HG03565 (cell line): ENCODE measurements at regions not wholly inside any gene's neighbourhood (a gene's known extent, or its start where the extent isn't known, plus 50 kb on each side); places are given as distances from the start of the nearest gene placed in this dataset.

Experiments
- ATAC-seq: cut with Tn5 transposase; IDR thresholded peaks from one replicate; pipeline ENCODE4 v1.9.1; 2021; ENCODE audit warnings: mild to moderate bottlenecking, moderate library complexity; ENCODE audit not compliant: unreplicated experiment

DNA sequence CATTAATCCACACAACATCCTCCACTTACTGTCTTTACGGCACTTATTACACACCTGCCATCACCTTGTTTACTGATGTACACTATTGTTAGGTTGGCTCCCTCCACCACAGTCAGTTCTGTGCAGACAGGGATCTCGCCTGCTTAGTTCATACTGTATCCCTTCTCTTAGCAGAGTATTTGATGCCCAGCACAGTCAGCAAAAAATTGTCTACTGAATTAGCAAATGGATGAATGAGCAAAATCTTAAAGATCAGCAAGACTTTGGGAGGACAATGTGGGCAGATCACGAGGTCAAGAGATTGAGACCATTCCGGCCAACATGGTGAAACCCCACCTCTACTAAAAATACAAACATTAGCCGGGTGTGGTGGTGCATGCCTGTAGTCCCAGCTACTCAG lies 109.8 kb upstream of the ATXN1 start:
- no peak for ATAC-seq

DNA sequence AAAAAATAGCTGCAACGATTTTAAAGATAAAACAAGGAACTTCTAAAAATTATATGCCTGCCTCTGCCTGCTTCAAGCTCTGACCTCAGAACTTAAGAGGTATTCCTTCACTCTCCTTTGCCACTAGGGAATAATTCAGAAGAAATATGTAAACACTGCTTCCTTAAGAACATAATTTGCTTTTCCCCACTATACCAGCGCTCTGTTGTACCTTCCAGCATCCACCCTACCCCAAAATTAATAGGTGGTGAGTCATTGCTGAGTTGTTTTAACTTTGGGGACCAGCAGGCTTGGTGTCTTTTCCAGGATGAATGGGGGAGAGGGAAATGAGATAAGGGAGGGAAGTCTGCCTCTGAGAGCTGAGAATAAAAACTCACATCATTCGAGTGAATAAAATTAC lies 107.7 kb upstream of the ATXN1 start:
- ATAC-seq = no peak

DNA sequence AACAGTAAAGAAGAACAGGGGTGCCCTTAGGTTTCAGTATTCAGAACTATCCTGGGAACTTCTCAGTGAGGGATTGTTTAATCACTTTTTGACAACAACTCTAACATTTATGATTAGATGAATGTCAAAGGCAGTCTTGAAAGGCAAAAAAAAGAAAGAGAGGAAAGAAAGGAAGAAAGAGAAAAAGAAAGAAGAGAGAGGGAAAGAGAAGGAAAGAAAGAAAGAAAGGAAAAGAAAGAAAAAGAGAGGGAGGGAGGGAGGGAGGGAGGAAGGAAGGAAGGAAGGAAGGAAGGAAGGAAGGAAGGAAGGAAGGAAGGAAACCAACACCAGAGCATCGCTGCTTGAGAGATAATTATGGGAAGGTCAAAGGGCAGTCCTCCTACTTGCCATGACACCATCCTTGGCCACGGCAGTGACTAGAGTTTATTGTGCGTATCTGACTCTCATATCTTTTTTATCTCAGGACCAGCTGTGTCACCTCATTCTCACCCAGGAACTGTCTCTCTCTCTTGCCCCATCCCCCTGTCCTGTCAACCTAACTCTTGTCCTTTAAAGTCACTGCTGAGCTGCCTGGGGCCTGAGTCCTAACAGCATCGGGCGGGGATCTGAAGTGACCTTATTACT lies 96.8 kb upstream of the ATXN1 start:
- ATAC-seq = no peak

DNA sequence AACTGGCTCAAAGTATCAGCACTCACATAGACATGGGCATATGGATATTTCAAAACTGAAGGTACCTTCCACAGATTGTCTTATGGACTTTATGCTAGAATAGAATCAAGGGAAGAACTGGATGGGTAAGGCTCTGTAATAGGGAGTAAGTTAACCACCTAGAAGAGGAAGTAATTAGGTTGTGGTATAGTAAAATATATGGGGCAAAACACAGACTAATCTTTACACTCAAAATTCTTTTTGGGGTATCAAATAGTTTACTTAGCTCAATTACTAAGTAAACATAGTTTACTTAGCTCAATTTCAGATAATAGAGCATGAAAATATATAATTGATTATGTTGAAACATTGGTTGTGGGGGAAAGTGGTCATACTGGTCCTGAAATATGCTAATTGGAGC lies 94.2 kb upstream of the ATXN1 start:
- ATAC-seq = peak; percentile 25

DNA sequence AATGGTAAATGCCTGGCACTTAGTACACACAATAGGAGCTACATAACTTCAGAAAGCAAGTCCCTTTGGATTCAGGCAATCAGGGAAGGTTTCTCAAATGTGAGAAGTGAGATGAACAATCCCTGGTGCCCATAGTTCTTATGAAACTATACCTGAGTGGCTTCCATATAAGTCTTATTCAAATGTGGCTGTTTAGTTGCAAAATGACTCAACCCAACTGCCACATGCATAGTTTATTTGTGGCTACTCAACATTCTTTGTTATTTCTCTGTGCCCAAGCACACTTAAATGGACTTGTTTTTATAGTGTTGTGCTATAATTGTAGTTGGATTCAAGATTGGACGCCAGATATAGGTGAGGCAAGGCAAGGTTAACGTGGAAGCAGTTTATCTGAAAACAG lies 93.7 kb upstream of the ATXN1 start:
- peak; percentile 82 for ATAC-seq

DNA sequence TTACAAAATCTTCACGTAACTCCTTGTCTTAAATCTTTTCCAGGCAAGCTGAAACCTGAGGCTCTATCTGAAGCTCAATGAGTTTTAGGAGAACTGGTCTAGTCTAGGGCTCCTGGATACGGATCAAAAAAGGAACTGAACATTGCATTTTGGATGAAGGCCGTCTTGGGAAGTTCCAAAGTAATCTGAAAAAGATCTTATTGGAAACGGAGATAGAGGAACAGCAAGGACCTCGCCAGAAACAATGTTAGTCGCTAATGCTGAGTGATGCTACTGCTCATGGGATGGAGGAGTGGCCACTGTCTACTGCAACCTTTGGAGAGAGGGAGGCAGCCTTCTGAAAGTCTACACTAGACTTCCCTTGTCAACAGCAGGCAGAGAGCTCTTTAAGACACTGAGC lies 91.4 kb upstream of the ATXN1 start:
- no peak for ATAC-seq

DNA sequence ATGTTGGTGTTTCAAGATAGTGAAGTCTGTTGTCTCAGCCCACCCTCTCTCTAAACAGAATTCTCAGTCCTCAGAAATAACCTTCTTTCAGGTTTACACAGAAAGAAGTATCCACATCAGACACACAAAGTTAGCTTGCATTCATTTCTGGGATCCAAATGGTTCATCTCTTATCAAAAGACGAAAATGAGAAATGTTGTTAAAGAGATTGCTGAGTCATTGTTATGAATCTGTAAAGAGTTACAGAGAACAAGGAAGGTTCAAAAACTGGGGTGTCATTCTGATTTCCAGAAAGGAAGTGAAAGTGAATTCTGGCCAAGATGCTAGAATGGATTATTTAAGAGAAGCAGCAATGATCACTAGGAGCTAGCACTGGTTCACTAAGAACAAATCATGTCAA lies 90.5 kb upstream of the ATXN1 start:
- peak; percentile 36 for ATAC-seq

DNA sequence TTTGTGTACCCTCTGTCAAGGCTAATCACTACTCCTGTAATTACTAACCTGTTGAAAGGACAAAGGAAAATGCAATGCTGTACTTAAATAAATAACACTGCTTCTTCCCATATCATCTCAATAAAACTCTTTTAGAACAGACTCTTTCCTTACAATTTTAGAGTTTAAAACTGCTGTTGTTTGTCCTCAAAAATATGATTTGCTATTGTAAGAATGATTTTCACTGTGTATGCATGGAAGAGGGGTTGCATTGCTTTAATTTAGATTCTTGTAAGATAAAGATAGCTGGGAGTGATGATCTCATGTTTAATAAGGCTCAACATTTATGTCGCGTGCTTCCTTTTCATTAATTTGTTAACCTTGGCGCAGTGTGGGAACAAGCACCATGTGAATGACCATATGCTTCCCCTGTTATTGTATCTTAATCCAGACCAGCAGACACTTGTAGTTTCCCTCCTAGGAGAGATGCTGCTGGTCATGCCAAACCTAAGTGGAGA lies 89.8 kb upstream of the ATXN1 start:
- no peak for ATAC-seq

DNA sequence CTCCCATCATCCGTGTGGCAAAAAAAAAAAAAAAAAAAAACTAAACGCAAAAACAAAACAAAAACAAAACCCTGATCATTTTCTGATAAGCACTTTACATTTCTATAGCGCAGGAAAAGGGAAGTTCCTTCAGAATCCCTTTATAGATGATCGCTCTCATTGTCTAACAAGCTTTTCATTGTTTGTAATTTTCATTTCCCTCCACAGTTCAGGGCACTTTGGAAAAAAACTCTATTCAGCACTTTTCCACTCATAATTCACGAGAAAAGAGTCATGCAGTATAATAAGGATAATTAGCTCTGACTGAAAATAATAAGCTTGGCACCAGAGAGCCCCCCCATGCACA lies 89.4 kb upstream of the ATXN1 start:
- ATAC-seq = no peak

DNA sequence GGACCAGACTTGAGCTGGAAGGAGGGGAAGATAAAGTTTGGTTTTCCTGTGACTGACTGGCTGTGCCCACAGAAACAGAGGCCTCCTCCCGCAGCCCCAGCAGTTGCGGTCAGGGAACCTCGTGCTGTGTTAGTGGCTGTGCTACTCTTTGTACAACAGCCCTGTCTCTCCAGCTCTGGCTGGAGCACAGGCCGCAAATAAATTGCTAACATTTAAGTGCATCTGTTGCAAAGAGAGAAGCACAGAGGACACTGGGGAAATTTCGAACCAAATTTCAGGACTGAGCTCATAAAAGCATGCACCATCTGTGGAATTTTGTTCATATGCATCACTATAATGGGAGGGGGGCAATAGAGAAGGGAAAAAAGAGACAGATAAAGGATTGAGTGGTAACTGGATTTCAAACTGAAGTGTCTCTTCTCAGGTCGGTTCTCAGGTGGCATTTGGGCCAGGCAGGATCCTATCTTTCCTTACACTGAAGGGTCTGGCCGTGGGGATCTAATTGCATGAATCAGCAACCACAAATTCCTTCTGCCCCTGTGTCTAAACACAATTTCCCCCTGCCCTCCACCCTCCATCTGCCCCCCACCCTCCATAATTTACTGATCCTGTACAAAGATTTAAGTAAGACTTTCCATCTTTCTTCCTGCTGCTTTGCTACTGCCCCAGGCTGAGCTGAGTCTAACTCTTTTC lies 88.9 kb upstream of the ATXN1 start:
- ATAC-seq = no peak

DNA sequence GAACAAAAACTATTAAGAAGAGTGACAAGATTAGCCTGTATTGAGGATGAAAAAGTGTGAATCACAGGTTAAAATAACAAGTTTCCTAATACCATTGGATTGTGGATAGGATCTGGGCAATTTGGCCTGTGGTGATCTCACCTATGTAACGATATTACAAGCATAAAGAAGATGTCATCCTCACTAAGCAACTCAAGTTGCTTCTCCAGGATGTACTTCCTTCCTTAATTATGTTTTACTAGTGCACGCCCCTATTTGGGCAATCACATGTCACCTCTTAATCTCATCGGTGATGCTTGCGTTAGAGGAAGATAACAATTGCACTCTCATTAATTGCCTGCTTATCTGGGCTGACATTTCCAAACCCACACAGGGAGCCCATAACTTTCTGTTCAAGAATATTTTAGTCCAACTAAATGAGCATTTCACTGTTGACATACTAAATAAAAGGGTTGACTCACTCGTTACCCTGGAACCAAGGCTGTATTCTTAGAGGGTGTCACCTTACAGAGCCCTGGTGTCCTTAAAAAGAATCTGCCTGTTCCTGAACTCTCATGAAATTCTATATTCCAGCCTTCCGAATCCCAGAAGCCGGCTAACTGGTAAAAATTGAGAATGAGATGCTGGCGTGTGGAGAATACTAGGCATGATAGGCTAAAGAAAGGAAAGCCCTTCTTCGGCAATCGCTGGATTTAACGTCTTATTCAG lies 88.2 kb upstream of the ATXN1 start:
- no peak for ATAC-seq

DNA sequence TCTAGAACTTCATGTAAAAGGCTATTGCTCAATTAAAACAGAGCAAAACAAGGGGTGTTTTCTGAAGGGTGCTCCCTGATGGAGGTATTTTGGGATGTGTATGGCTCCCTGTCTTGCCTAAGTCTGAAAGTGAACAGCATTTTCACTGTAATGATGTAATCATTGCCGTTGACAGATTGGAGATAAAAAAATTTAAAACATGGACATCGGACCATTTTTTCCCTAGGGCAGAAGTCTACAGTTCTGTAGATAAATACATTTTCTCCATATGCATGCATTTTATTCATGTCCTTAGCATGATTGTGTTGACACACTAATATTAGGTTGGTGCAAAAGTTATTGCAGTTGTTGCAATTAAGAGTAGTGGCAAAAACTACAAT lies 85.1 kb upstream of the ATXN1 start:
- no peak for ATAC-seq

DNA sequence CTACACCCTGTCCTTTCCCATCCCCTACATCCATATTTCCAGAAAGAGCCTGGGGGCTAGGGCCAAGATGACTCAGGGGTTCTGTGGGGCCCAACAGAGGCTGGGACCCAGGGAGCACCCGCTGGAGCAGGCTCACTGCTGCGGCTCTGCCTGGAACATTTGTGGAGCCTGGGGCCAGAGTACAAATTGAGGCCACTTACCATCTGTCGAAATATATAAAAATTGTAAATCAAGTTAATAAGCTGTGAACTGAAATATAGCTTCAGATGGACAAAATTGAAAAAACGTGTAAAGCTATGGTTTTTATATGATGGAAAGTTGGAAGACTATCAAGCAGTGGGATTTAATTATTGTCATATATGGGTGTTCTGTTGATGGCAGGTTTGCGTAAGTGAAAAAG lies 82.9 kb upstream of the ATXN1 start:
- no peak for ATAC-seq

DNA sequence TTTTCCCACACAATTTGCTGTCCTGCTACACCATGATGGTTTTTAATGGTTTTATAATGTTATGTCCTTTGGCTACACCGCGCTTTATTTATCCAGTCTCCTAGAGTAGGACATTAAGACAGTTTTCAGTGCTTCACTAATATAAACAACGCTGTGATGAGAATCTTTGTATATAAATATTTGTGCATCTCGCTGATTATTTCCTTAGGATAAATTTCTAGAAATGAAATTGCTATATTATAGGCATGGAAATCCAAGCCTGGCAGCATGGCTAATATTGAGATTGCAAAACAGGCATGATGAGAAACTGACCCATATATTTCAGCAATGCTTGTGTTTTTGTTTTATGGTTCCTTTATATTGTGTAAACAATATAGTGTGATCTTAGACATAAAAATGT lies 81.4 kb upstream of the ATXN1 start:
- no peak for ATAC-seq

DNA sequence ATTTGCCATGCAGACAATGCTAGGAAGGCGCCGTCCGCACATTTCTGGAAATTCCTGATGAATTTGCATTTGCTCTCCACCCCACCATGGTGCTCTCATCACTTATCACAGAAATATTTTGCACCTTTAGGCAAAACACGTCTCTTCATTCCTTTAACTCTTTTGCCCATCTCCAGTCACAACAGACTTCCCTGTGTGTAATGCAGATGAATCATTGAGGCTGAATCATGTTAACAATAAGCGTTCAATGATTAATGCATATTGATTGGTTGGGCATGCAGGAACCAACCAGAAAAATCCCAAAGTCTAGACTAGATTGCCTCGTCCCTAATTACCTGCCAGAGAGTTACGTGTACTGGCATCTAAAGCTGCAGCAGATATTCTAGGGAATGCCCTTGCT lies 80.0 kb upstream of the ATXN1 start:
- no peak for ATAC-seq

DNA sequence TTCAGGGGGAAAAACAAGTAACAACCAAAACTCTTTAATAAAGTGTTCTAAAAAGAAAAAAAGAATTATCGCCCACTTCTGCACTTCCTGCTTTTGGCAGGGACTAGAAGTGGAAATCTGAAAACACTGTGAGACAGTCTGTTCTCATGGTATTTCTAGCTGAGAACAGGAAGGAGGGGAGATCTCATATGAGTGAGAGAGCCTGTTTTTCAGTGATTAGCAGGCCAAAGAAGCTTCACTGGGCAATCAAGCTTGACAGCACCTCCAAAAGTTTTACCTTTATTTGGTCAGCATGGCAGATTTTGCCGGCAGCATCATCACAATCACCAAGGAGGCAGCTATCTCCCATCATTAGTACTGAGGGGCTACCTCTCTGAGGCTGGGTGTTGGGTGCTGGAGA lies 79.5 kb upstream of the ATXN1 start:
- ATAC-seq = no peak

DNA sequence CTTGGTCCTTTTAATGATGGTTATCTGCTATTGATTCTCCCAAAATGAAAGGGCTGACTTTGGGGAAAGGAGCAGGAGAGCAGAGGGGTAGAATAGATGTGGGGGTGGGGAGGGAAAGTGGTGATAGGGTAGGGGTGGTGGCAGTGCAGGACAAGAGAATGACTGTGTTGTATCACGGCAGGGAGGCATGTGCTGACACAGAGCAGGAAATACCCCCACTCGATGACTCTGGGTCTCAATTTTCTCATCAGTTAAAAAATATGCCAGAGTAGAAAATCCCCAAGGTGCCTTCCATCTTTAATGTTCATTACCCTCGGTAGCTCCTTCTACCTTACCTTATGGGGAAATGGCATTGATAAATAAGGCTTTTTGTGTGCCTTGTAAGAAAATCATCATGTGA lies 79.0 kb upstream of the ATXN1 start:
- ATAC-seq = no peak

DNA sequence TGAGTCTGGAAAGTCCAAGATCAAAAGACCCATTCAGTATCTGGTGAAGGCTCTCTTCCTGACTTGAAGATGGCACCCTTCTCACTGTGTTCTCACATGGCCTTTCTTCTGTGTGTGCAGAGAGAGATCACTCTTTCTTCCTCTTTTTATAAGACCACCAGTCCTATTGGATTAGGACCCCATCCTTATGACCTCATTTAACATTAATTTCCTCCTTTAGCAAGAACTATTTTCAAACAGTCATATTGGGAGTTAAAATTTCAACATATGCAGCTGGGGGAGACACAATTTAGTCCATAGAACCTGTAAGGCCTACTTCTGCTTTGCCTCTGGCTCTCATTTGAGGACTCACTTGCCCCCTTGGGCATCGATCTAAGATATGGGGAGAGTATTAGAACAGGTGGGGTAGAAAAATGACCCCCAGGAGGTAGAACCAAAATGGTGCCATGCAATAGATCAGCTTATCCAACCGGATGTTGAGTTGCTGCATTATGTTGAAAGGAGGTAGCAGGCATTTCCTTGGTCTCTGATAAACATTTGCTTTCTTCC lies 78.4 kb upstream of the ATXN1 start:
- ATAC-seq = no peak

DNA sequence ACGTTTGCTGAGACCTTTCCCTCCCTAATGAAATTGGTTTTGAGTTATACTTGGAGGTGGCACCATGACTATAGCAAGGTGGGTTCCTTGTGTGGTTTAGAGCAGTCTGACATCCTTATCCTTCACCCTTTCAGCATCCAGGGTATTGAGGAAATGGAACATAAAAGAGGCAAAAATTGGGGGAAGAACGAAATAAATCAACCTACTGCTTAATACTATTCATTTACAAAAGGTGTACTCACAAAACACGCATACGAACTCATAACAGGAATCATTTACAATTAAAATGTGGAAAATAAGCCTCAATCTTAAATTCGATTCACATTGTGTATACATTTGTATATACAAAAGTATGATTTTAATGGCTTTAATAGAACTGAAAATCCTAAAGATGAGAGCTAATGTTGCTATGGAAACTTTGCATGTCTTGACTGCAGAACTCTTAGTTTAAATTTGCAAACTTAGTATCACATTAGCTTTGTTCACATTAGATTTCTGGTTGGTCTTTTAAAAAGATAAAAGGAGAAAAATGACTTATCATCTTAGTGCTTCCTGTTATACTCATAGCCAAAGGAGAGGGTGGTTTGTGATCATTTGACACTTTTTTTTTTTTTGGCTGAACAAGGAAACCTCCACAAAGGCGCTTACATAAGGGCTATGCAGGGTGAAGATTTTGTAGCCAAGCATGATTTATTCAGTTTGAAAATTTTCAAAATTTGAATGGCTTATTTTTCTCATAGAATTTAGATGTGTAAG lies 76.1 kb upstream of the ATXN1 start:
- no peak for ATAC-seq

DNA sequence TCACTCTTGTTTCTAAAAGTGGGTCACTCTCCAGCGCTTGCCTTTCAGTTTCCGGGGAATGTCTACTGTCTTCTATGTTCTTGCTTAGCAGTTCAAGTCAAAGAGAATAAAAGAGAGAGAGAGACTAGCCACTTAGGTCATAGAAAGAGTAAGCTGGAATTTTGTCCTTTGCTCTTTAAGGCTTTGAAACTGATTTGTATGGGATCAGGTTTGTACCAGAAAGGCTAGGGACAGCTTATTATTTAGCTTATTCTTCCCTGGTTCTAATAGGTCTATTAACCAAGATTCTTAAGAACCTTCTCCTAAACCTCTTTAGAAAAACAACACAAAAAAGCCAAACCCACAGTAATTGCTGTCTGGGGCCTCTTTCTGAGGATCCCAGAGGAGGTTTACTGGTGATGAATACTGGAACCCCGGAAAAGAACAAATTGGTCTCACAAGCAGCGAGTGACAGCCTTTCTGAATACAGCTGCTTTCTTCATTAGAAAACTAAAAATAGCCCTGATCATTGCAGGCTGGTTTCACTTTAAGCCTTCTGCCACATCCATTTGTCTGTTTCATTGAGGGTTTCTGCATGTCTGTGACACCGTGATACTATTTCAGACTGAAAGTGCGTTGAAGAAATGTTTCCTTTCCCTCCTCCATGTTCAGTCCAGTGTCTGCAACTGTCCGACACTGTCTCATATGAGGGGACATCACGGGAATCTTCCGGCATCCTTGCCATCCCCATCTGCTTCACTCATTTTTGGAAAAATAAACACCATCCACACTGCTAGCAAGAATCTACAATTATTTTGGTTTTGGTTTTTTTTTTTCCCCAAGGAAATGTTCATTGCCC lies 75.1 kb upstream of the ATXN1 start:
- ATAC-seq = peak; percentile 84
